ENCODE measurements at regions not wholly inside any gene's neighbourhood (a gene's known extent, or its start where the extent isn't known, plus 50 kb on each side); places are given as distances from the start of the nearest gene placed in this dataset.

- no peak overlapping the region for H3K27ac ChIP-seq
Measured at GRCh38 chr6:163726037-163726695, 311.6 kb downstream of the QKI start.

GRCh38 chr6:163725008-163725941 is 310.8 kb downstream of the QKI start:
- no peak overlapping the region for H3K4me3 ChIP-seq
- no peaks in the 10 kb centered on the region for H3K36me3 ChIP-seq
- H3K4me1 ChIP-seq, result peaks cover 3% of the 10 kb centered on the region
- H3K9me3 ChIP-seq (replicated peaks), result no peaks in the 10 kb centered on the region
- DNase-seq, result peak in 1 of 2 experiments; percentile 54
- no peaks in the 10 kb centered on the region for H3K27me3 ChIP-seq
- H3K27ac ChIP-seq, result no peak overlapping the region

More at GRCh38 chr6:163726037-163726695, 311.6 kb downstream of the QKI start:
- no peaks in the 10 kb centered on the region for H3K27me3 ChIP-seq
- no peaks in the 10 kb centered on the region for H3K36me3 ChIP-seq
- DNase-seq, result no peak
- H3K4me3 ChIP-seq, result no peak overlapping the region
- no peaks in the 10 kb centered on the region; the same call in 1 of the 2 replicates for H3K4me1 ChIP-seq
- H3K9me3 ChIP-seq (replicated peaks), result no peaks in the 10 kb centered on the region

- no peaks in the 10 kb centered on the region for H3K36me3 ChIP-seq
Measured at GRCh38 chr6:163724196-163724595, 309.7 kb downstream of the QKI start.

GRCh38 chr6:163723759-163724158 is 309.2 kb downstream of the QKI start:
- no peak overlapping the region for H3K4me3 ChIP-seq
- no peak overlapping the region for H3K27ac ChIP-seq
- no peak for DNase-seq
- no peaks in the 10 kb centered on the region for H3K9me3 ChIP-seq (replicated peaks)
- peaks cover 8% of the 10 kb centered on the region for H3K4me1 ChIP-seq
- H3K27me3 ChIP-seq, result no peaks in the 10 kb centered on the region
- no peaks in the 10 kb centered on the region for H3K36me3 ChIP-seq

More at GRCh38 chr6:163724196-163724595, 309.7 kb downstream of the QKI start:
- Histone ChIP-seq H3K27ac (no peak overlapping the region), H3K4me1 (peaks cover 8% of the 10 kb centered on the region), H3K27me3 (no peaks in the 10 kb centered on the region), H3K4me3 (no peak overlapping the region), H3K9me3 (replicated peaks) (no peaks in the 10 kb centered on the region)
- DNase-seq, result no peak

GRCh38 chr6:163721922-163722692 is 307.6 kb downstream of the QKI start:
- no peak for DNase-seq
- H3K4me3 ChIP-seq, result no peak overlapping the region
- no peak overlapping the region for H3K27ac ChIP-seq
- H3K4me1 ChIP-seq, result peaks cover 8% of the 10 kb centered on the region
- no peaks in the 10 kb centered on the region for H3K36me3 ChIP-seq
- no peaks in the 10 kb centered on the region for H3K9me3 ChIP-seq (replicated peaks)
- no peaks in the 10 kb centered on the region for H3K27me3 ChIP-seq

- DNase-seq, result no peak
- Histone ChIP-seq H3K27ac (no peak overlapping the region), H3K27me3 (no peaks in the 10 kb centered on the region), H3K36me3 (no peaks in the 10 kb centered on the region), H3K9me3 (replicated peaks) (no peaks in the 10 kb centered on the region), H3K4me1 (peaks cover 8% of the 10 kb centered on the region), H3K4me3 (no peak overlapping the region)
Measured at GRCh38 chr6:163721435-163721834, 306.9 kb downstream of the QKI start.

- Histone ChIP-seq H3K36me3 (no peaks in the 10 kb centered on the region), H3K4me1 (peaks cover 8% of the 10 kb centered on the region), H3K27ac (no peak overlapping the region), H3K27me3 (no peaks in the 10 kb centered on the region), H3K4me3 (no peak overlapping the region), H3K9me3 (replicated peaks) (no peaks in the 10 kb centered on the region)
- no peak for DNase-seq
Measured at GRCh38 chr6:163720460-163721235, 306.1 kb downstream of the QKI start.

GRCh38 chr6:163720005-163720404 is 305.5 kb downstream of the QKI start:
- Histone ChIP-seq H3K4me3 (no peak overlapping the region), H3K4me1 (peaks cover 8% of the 10 kb centered on the region), H3K27ac (no peak overlapping the region), H3K36me3 (no peaks in the 10 kb centered on the region), H3K9me3 (replicated peaks) (no peaks in the 10 kb centered on the region), H3K27me3 (no peaks in the 10 kb centered on the region)
- no peak for DNase-seq

- Histone ChIP-seq H3K4me1 (peaks cover 8% of the 10 kb centered on the region), H3K4me3 (no peak overlapping the region), H3K27ac (no peak overlapping the region), H3K9me3 (replicated peaks) (no peaks in the 10 kb centered on the region), H3K27me3 (no peaks in the 10 kb centered on the region), H3K36me3 (no peaks in the 10 kb centered on the region)
- DNase-seq, result no peak
Measured at GRCh38 chr6:163719028-163719742, 304.7 kb downstream of the QKI start.

- H3K27ac ChIP-seq, result no peak overlapping the region
- no peaks in the 10 kb centered on the region for H3K36me3 ChIP-seq
- H3K27me3 ChIP-seq, result no peaks in the 10 kb centered on the region
- DNase-seq, result no peak
- H3K4me3 ChIP-seq, result no peak overlapping the region
- no peaks in the 10 kb centered on the region for H3K9me3 ChIP-seq (replicated peaks)
- H3K4me1 ChIP-seq, result peaks cover 8% of the 10 kb centered on the region
Measured at GRCh38 chr6:163718537-163718936, 304.0 kb downstream of the QKI start.

- no peaks in the 10 kb centered on the region for H3K36me3 ChIP-seq
- DNase-seq, result no peak
- no peaks in the 10 kb centered on the region for H3K9me3 ChIP-seq (replicated peaks)
- H3K27me3 ChIP-seq, result no peaks in the 10 kb centered on the region
- no peak overlapping the region for H3K27ac ChIP-seq
- no peak overlapping the region for H3K4me3 ChIP-seq
- H3K4me1 ChIP-seq, result peaks cover 8% of the 10 kb centered on the region
Measured at GRCh38 chr6:163717106-163717764, 302.7 kb downstream of the QKI start.

- Histone ChIP-seq H3K4me1 (peaks cover 8% of the 10 kb centered on the region), H3K4me3 (no peak overlapping the region), H3K27ac (no peak overlapping the region), H3K27me3 (no peaks in the 10 kb centered on the region), H3K9me3 (replicated peaks) (no peaks in the 10 kb centered on the region), H3K36me3 (no peaks in the 10 kb centered on the region)
- DNase-seq, result no peak
Measured at GRCh38 chr6:163716690-163717089, 302.2 kb downstream of the QKI start.

- Histone ChIP-seq H3K9me3 (replicated peaks) (no peaks in the 10 kb centered on the region), H3K27me3 (no peaks in the 10 kb centered on the region), H3K4me1 (peaks cover 8% of the 10 kb centered on the region)
Measured at GRCh38 chr6:163715846-163716245, 301.3 kb downstream of the QKI start.

More at GRCh38 chr6:163715846-163716245, 301.3 kb downstream of the QKI start:
- H3K4me3 ChIP-seq, result no peak overlapping the region
- no peak overlapping the region for H3K27ac ChIP-seq
- no peak for DNase-seq
- H3K36me3 ChIP-seq, result no peaks in the 10 kb centered on the region
